HUES64 (cell line): ENCODE measurements at regions not wholly inside any gene's neighbourhood (a gene's known extent, or its start where the extent isn't known, plus 50 kb on each side); places are given as distances from the start of the nearest gene placed in this dataset.
A peak's percentile ranks its signal among the peaks of the same experiment; 100 is the strongest.

Experiments used
- H3K27ac ChIP-seq: 2 replicates; pipeline ENCODE4 v1.7.0; 2013; ENCODE audit warnings: low read depth, low read length, inconsistent platforms
- H3K27me3 ChIP-seq: 2 replicates; pipeline ENCODE4 v1.6.1; 2013; ENCODE audit warnings: mild to moderate bottlenecking, low read length; ENCODE audit not compliant: insufficient read depth
- H3K36me3 ChIP-seq: 2 replicates; pipeline ENCODE4 v1.6.1; 2013; ENCODE audit warnings: mild to moderate bottlenecking, low read length; ENCODE audit not compliant: insufficient read depth
- H3K4me1 ChIP-seq: 2 replicates; pipeline ENCODE4 v1.6.1; 2013; ENCODE audit warnings: mild to moderate bottlenecking, low read length, moderate library complexity; ENCODE audit not compliant: insufficient read depth
- H3K4me3 ChIP-seq: 2 replicates; pipeline ENCODE4 v1.5.1; 2013; ENCODE audit warnings: mild to moderate bottlenecking, low read length, moderate library complexity
- H3K9ac ChIP-seq: 2 replicates; pipeline ENCODE4 v1.6.1; 2013; ENCODE audit warnings: mild to moderate bottlenecking, low read depth, low read length
- H3K9me3 ChIP-seq: 2 replicates; pipeline ENCODE4 v1.6.1; 2013; ENCODE audit warnings: low read depth, low read length; ENCODE audit not compliant: insufficient read depth
- WGBS: fragments of 150-250, 120-280 bp; methylation state at CpG from one replicate; pipeline ENCODE4 v1.1.7; 2013; ENCODE audit warnings: missing lambda C conversion rate; 5-methylcytosine and 5-hydroxymethylcytosine counted together

GRCh38 chr4:133803341-133803740, 398.2 kb downstream of the PABPC4L start:
- H3K4me3 ChIP-seq = no peak overlapping the region
- H3K27me3 ChIP-seq = no peaks in the 10 kb centered on the region
- no peak overlapping the region for H3K9ac ChIP-seq
- WGBS = no CpG with 5 or more reads among the region's 2 CpGs
- H3K36me3 ChIP-seq = no peaks in the 10 kb centered on the region
- H3K9me3 ChIP-seq = no peaks in the 10 kb centered on the region
- peaks cover 26% of the 10 kb centered on the region for H3K4me1 ChIP-seq
- H3K27ac ChIP-seq = no peak overlapping the region

GRCh38 chr4:133802359-133803140, 399.0 kb downstream of the PABPC4L start:
- WGBS = 95% methylated on average over 2 of the region's 3 CpGs
- no peaks in the 10 kb centered on the region for H3K27me3 ChIP-seq

DNA sequence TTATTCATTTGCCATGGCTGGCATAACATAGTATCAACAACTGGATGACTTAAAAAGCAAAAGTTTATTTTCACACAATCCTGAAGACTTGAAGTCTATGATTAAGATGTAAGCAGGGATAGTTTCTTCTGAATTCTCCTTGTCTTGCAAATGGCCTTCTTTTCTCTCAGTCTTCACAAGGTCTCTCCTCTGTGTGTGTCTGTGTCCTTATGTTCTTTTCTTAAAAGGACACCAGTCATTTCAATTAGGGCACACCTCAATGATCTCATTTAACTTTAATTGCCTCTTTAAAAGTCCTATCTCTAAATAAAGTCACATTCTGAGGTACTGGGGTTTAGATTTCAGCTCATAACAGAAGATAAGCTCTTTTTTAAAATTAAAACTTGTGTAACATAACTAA, 399.7 kb downstream of the PABPC4L start:
- peak overlapping the region; percentile 7; the same call in 1 of the 2 replicates for H3K27ac ChIP-seq
- no peaks in the 10 kb centered on the region for H3K9me3 ChIP-seq
- H3K27me3 ChIP-seq = no peaks in the 10 kb centered on the region
- peaks cover 34% of the 10 kb centered on the region for H3K4me1 ChIP-seq
- H3K4me3 ChIP-seq = no peak overlapping the region
- no peak overlapping the region for H3K9ac ChIP-seq
- no peaks in the 10 kb centered on the region for H3K36me3 ChIP-seq

More at GRCh38 chr4:133802359-133803140, 399.0 kb downstream of the PABPC4L start:
- no peaks in the 10 kb centered on the region for H3K36me3 ChIP-seq
- no peak overlapping the region for H3K27ac ChIP-seq
- peaks cover 33% of the 10 kb centered on the region for H3K4me1 ChIP-seq
- H3K9me3 ChIP-seq = no peaks in the 10 kb centered on the region
- H3K9ac ChIP-seq = no peak overlapping the region
- no peak overlapping the region for H3K4me3 ChIP-seq

GRCh38 chr4:133800966-133801365, 400.6 kb downstream of the PABPC4L start:
- WGBS = 96% methylated on average over 4 of the region's 4 CpGs
- Histone ChIP-seq H3K27ac (no peak overlapping the region), H3K27me3 (no peaks in the 10 kb centered on the region), H3K9ac (no peak overlapping the region), H3K36me3 (no peaks in the 10 kb centered on the region), H3K4me3 (no peak overlapping the region), H3K9me3 (no peaks in the 10 kb centered on the region), H3K4me1 (peaks cover 34% of the 10 kb centered on the region)

- H3K4me3 ChIP-seq = no peak overlapping the region
- H3K9ac ChIP-seq = no peak overlapping the region
- H3K9me3 ChIP-seq = no peaks in the 10 kb centered on the region
- 84% methylated on average over 3 of the region's 3 CpGs for WGBS
- H3K36me3 ChIP-seq = no peaks in the 10 kb centered on the region
- H3K27ac ChIP-seq = no peak overlapping the region
- peaks cover 34% of the 10 kb centered on the region for H3K4me1 ChIP-seq
- H3K27me3 ChIP-seq = no peaks in the 10 kb centered on the region
Observed at GRCh38 chr4:133799717-133800315, 401.8 kb downstream of the PABPC4L start.

DNA sequence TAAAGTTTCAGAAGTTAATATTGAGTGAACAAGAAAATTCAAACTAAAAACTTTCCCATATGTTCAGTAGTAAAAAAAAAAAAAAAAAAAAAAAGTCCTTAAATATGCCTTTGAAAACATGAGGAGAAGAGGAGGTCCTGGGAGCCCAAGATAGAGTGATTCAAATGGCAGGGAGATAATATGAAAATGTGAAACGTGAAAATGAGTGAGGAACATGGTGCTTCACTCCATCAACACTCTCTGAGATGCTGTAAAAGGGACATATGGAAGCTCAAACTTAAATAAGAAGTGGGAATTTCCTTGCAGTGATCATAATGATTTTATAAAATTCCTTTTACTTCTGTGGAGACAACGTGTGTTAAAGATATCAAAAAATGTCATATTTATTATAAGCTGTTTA, 423.9 kb downstream of the PABPC4L start:
- no peak overlapping the region for H3K9ac ChIP-seq
- H3K4me3 ChIP-seq = no peak overlapping the region
- no peaks in the 10 kb centered on the region; the same call in 1 of the 2 replicates for H3K9me3 ChIP-seq
- WGBS = 82% methylated on average over 1 of the region's 2 CpGs
- no peak overlapping the region for H3K27ac ChIP-seq
- H3K27me3 ChIP-seq = no peaks in the 10 kb centered on the region
- no peaks in the 10 kb centered on the region for H3K4me1 ChIP-seq
- H3K36me3 ChIP-seq = no peaks in the 10 kb centered on the region

DNA sequence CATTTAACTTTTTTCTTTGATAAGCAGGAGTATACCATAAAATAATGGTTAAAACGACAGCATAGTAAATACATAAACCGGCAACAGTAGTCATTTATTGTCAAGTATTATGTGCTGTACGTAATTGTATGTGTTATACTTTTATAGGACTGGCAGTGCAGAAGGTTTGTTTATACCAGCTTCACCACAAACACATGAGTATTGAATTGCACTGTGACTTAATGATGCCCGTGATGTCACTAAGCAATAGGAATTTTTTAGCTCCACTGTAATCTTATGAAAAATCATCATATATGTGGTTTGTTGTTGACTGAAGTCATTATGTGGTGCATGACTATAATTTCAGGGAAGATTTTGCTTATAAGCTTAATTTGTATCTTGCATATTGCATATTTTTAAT, 424.6 kb downstream of the PABPC4L start:
- Histone ChIP-seq H3K4me1 (no peaks in the 10 kb centered on the region), H3K27ac (no peak overlapping the region), H3K4me3 (no peak overlapping the region), H3K36me3 (no peaks in the 10 kb centered on the region), H3K27me3 (no peaks in the 10 kb centered on the region), H3K9me3 (peaks cover 3% of the 10 kb centered on the region), H3K9ac (no peak overlapping the region)
- 95% methylated on average over 4 of the region's 4 CpGs for WGBS

DNA sequence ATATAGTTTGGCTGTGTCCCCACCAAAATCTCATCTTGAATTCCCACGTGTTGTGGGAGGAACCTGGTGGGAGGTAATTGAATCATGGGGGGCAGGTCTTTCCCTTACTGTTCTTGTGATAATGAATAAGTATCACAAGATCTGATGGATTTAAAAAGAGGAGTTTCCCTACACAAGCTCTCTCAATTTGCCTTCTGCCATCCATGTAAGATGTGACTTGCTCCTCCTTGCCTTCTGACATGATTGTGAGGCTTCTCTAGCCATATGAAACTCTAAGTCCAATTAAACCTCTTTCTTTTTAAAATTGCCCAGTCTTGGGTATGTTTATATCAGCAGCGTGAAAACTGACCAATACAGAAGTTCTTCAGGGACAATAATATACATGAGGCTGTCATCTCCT, 425.1 kb downstream of the PABPC4L start:
- no peak overlapping the region for H3K4me3 ChIP-seq
- no peaks in the 10 kb centered on the region for H3K4me1 ChIP-seq
- no peaks in the 10 kb centered on the region for H3K27me3 ChIP-seq
- no peaks in the 10 kb centered on the region for H3K36me3 ChIP-seq
- WGBS = 95% methylated on average over 2 of the region's 2 CpGs
- H3K9ac ChIP-seq = no peak overlapping the region
- H3K27ac ChIP-seq = no peak overlapping the region
- H3K9me3 ChIP-seq = peaks cover 8% of the 10 kb centered on the region

- Histone ChIP-seq H3K4me1 (no peaks in the 10 kb centered on the region), H3K27ac (no peak overlapping the region), H3K4me3 (no peak overlapping the region), H3K9me3 (peaks cover 14% of the 10 kb centered on the region), H3K27me3 (no peaks in the 10 kb centered on the region), H3K9ac (no peak overlapping the region), H3K36me3 (no peaks in the 10 kb centered on the region)
Observed at GRCh38 chr4:133775881-133776280, 425.7 kb downstream of the PABPC4L start.

- H3K4me3 ChIP-seq = no peak overlapping the region
- H3K27ac ChIP-seq = no peak overlapping the region
- no peaks in the 10 kb centered on the region for H3K27me3 ChIP-seq
- no peak overlapping the region for H3K9ac ChIP-seq
- no peaks in the 10 kb centered on the region for H3K36me3 ChIP-seq
- no peaks in the 10 kb centered on the region for H3K4me1 ChIP-seq
- 95% methylated on average over 1 of the region's 1 CpG for WGBS
- H3K9me3 ChIP-seq = peaks cover 18% of the 10 kb centered on the region
Observed at GRCh38 chr4:133775469-133775868, 426.1 kb downstream of the PABPC4L start.

DNA sequence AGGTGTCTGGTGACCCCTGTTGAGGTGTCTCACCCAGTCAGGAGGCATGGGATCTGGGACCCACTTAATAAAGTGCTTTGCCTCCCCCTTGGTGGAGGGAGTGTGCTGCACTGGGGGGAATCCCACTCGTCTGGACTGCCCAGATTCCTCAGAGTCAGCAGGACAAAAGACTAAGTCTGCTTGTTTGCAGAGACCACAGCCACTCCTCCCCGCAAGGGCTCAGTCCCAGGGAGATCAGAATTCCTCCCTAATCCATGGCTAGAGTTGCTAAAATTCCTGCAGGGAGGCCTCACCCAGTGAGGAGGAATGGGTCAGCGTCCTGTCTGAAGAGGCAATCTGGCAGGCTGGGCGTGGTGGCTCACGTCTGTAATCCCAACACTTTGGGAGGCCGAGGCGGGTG, 442.2 kb downstream of the PABPC4L start:
- Histone ChIP-seq H3K36me3 (no peaks in the 10 kb centered on the region), H3K4me3 (no peak overlapping the region), H3K9me3 (no peaks in the 10 kb centered on the region), H3K27me3 (no peaks in the 10 kb centered on the region), H3K27ac (no peak overlapping the region; the same call in 1 of the 2 replicates), H3K9ac (no peak overlapping the region), H3K4me1 (no peaks in the 10 kb centered on the region)
- WGBS = 84% methylated on average over 7 of the region's 7 CpGs
